ENCODE measurements at regions not wholly inside any gene's neighbourhood (a gene's known extent, or its start where the extent isn't known, plus 50 kb on each side); places are given as distances from the start of the nearest gene placed in this dataset.

- H3K27me3 ChIP-seq (ENCODE audit: insufficient read depth, poor library complexity, severe bottlenecking) = no peaks in the 10 kb centered on the region
- no peak for TF ChIP-seq GABPA (IDR thresholded peaks at IDR 0.05; ENCODE audit: low read depth)
- TF ChIP-seq, protein P1, sequence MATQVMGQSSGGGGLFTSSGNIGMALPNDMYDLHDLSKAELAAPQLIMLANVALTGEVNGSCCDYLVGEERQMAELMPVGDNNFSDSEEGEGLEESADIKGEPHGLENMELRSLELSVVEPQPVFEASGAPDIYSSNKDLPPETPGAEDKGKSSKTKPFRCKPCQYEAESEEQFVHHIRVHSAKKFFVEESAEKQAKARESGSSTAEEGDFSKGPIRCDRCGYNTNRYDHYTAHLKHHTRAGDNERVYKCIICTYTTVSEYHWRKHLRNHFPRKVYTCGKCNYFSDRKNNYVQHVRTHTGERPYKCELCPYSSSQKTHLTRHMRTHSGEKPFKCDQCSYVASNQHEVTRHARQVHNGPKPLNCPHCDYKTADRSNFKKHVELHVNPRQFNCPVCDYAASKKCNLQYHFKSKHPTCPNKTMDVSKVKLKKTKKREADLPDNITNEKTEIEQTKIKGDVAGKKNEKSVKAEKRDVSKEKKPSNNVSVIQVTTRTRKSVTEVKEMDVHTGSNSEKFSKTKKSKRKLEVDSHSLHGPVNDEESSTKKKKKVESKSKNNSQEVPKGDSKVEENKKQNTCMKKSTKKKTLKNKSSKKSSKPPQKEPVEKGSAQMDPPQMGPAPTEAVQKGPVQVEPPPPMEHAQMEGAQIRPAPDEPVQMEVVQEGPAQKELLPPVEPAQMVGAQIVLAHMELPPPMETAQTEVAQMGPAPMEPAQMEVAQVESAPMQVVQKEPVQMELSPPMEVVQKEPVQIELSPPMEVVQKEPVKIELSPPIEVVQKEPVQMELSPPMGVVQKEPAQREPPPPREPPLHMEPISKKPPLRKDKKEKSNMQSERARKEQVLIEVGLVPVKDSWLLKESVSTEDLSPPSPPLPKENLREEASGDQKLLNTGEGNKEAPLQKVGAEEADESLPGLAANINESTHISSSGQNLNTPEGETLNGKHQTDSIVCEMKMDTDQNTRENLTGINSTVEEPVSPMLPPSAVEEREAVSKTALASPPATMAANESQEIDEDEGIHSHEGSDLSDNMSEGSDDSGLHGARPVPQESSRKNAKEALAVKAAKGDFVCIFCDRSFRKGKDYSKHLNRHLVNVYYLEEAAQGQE (IDR thresholded peaks at IDR 0.05; ENCODE audit: insufficient replicate concordance, low read depth) = no peak
- TF ChIP-seq SPI1 (IDR thresholded peaks at IDR 0.05; ENCODE audit: borderline replicate concordance, low read depth) = no peak
- TF ChIP-seq, protein P2, sequence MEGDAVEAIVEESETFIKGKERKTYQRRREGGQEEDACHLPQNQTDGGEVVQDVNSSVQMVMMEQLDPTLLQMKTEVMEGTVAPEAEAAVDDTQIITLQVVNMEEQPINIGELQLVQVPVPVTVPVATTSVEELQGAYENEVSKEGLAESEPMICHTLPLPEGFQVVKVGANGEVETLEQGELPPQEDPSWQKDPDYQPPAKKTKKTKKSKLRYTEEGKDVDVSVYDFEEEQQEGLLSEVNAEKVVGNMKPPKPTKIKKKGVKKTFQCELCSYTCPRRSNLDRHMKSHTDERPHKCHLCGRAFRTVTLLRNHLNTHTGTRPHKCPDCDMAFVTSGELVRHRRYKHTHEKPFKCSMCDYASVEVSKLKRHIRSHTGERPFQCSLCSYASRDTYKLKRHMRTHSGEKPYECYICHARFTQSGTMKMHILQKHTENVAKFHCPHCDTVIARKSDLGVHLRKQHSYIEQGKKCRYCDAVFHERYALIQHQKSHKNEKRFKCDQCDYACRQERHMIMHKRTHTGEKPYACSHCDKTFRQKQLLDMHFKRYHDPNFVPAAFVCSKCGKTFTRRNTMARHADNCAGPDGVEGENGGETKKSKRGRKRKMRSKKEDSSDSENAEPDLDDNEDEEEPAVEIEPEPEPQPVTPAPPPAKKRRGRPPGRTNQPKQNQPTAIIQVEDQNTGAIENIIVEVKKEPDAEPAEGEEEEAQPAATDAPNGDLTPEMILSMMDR (IDR thresholded peaks at IDR 0.05; ENCODE audit: insufficient read depth, low read length) = no peak
- no peak overlapping the region for H3K27ac ChIP-seq (replicated peaks)
- no peak for DNase-seq (ENCODE audit: low read depth in 1 of 2, low spot score in 1 of 2)
- no peak overlapping the region for H3K4me3 ChIP-seq (replicated peaks; ENCODE audit: insufficient read depth, low read length)
Observed at GRCh38 chr1:81559662-81560350, 240.9 kb upstream of the ADGRL2 start.

DNA sequence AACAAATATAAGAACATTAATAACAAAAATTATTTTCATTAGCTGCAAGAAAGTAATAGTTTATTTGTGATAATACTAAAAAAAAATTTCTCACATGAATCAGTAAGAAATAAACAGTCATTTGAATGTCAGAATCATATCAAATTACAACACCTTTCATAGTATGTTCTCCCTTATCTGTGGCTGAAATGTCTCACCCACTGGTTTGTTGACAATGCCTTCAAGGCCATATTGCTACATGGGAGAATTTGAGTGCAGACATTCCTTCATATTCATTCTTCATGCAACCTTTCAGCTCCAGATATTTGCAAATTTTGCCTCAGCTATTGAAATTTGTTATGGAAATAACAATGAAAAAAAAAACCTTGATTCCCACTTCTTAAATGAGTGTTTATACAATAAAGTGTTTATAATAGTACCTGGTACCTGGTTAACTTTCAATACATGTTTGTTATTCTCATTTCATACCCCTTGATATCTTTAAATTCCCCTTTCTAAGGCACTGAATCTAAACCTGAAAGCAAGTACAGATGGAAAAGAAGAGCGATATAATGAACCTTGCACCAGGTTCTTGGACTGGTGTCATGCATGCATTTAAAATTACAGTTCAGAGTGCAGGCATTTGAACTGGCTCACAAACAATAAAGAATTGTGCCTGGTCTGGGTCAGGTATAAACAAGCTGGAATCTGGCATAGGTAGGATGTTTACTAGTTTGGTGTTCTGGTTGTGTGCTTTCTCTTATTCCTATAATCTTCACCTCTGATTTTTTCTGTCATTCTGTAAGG lies 242.2 kb upstream of the ADGRL2 start:
- no peak for TF ChIP-seq GABPA (IDR thresholded peaks at IDR 0.05; ENCODE audit: low read depth)
- TF ChIP-seq, protein P2 (IDR thresholded peaks at IDR 0.05; ENCODE audit: insufficient read depth, low read length) = no peak
- no peak for TF ChIP-seq POLR2AphosphoS5 (IDR thresholded peaks at IDR 0.05; ENCODE audit: low read depth)
- TF ChIP-seq, protein P1 (IDR thresholded peaks at IDR 0.05; ENCODE audit: insufficient replicate concordance, low read depth) = no peak
- no peak for TF ChIP-seq SPI1 (IDR thresholded peaks at IDR 0.05; ENCODE audit: borderline replicate concordance, low read depth)

DNA sequence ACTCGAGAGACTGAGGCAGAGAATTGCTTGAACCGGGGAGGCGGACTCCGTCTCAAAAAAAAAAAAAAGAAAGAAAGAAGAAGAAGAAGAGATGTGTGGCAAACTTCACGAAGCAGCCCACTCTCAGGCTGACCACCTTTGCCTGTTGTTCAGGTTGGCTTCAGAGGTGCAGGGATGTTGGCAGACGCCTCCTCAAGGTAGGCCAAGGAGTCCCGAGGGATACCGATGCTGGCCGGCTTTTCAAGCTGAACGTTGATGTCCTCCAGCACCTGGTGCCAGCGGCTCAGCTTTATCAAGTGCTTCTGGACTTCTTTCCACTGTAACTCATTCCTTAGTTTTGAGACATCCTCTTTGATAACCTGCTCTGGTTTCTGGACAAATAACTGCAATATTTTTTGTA lies 243.8 kb upstream of the ADGRL2 start:
- DNase-seq (ENCODE audit: low read depth in 1 of 2, low spot score in 1 of 2) = no peak
- H3K4me3 ChIP-seq (replicated peaks; ENCODE audit: insufficient read depth, low read length) = no peak overlapping the region
- TF ChIP-seq, protein P1 (IDR thresholded peaks at IDR 0.05; ENCODE audit: insufficient replicate concordance, low read depth) = no peak
- TF ChIP-seq GABPA (IDR thresholded peaks at IDR 0.05; ENCODE audit: low read depth) (no peak), SPI1 (IDR thresholded peaks at IDR 0.05; ENCODE audit: borderline replicate concordance, low read depth) (no peak), POLR2AphosphoS5 (IDR thresholded peaks at IDR 0.05; ENCODE audit: low read depth) (no peak)
- TF ChIP-seq, protein P2 (IDR thresholded peaks at IDR 0.05; ENCODE audit: insufficient read depth, low read length) = no peak
- no peaks in the 10 kb centered on the region for H3K27me3 ChIP-seq (ENCODE audit: insufficient read depth, poor library complexity, severe bottlenecking)
- H3K27ac ChIP-seq (replicated peaks) = no peak overlapping the region

More for the DNA sequence above, 242.2 kb upstream of the ADGRL2 start:
- no peak for DNase-seq (ENCODE audit: low read depth in 1 of 2, low spot score in 1 of 2)
- Histone ChIP-seq H3K27ac (replicated peaks) (no peak overlapping the region), H3K4me3 (replicated peaks; ENCODE audit: insufficient read depth, low read length) (no peak overlapping the region), H3K27me3 (ENCODE audit: insufficient read depth, poor library complexity, severe bottlenecking) (no peaks in the 10 kb centered on the region)
